ENCODE measurements at regions not wholly inside any gene's neighbourhood (a gene's known extent, or its start where the extent isn't known, plus 50 kb on each side); places are given as distances from the start of the nearest gene placed in this dataset.

GRCh38 chr4:136699905-136700304 lies 832.4 kb downstream of the PCDH18 start:
- ATAC-seq (no peak), DNase-seq (no peak)
- Histone ChIP-seq H3K4me1 (no peaks in the 10 kb centered on the region), H3K4me3 (no peak overlapping the region), H3K27me3 (no peaks in the 10 kb centered on the region), H3K27ac (no peak overlapping the region), H3K9me3 (no peaks in the 10 kb centered on the region), H3K36me3 (no peaks in the 10 kb centered on the region)
- intact Hi-C loops (cut with DNase I): no loop called here
- TF ChIP-seq POLR2A (IDR thresholded peaks at IDR 0.05) (no peak), CTCF (IDR thresholded peaks at IDR 0.05) (no peak)
- 54% methylated on average over 3 of the region's 3 CpGs for WGBS (ENCODE audit: insufficient coverage, low coverage, low lambda C conversion rate, missing lambda C conversion rate)

GRCh38 chr4:136691607-136692006 lies 840.7 kb downstream of the PCDH18 start:
- no peak for DNase-seq
- Histone ChIP-seq H3K27me3 (no peaks in the 10 kb centered on the region), H3K36me3 (no peaks in the 10 kb centered on the region), H3K9me3 (no peaks in the 10 kb centered on the region), H3K4me3 (no peak overlapping the region), H3K27ac (no peak overlapping the region), H3K4me1 (no peaks in the 10 kb centered on the region)
- TF ChIP-seq CTCF (IDR thresholded peaks at IDR 0.05): no peak
- no peak for TF ChIP-seq POLR2A (IDR thresholded peaks at IDR 0.05)
- ATAC-seq: no peak
- intact Hi-C loops (cut with DNase I): no loop called here
- 33% methylated on average over 3 of the region's 3 CpGs for WGBS (ENCODE audit: insufficient coverage, low coverage, low lambda C conversion rate, missing lambda C conversion rate)

DNA sequence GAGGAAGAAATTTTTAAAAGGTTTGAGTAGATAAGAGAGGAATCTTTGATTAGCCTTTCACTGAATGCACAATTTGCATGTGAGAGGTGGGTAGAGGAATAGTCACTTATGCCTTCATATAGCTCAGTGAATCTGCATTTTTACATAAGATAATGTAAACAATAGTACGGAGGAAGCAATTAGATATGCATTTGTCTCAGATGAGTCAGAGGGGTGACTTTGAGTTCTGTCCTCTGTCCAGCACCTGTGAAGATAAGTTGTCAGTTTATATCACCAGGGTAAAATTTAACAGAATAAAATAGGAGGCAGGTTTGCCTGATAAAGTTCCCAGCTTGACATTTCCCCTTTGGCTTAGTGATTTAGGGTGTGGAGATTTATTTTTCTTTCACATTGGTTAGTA lies 841.9 kb downstream of the PCDH18 start:
- TF ChIP-seq CTCF (IDR thresholded peaks at IDR 0.05) (no peak), POLR2A (IDR thresholded peaks at IDR 0.05) (no peak)
- ATAC-seq (no peak), DNase-seq (no peak)
- Histone ChIP-seq H3K4me1 (no peaks in the 10 kb centered on the region), H3K27ac (no peak overlapping the region), H3K4me3 (no peak overlapping the region), H3K9me3 (no peaks in the 10 kb centered on the region), H3K27me3 (no peaks in the 10 kb centered on the region), H3K36me3 (no peaks in the 10 kb centered on the region)
- 35% methylated on average over 1 of the region's 1 CpG for WGBS (ENCODE audit: insufficient coverage, low coverage, low lambda C conversion rate, missing lambda C conversion rate)
- intact Hi-C loops (cut with DNase I): no loop called here

DNA sequence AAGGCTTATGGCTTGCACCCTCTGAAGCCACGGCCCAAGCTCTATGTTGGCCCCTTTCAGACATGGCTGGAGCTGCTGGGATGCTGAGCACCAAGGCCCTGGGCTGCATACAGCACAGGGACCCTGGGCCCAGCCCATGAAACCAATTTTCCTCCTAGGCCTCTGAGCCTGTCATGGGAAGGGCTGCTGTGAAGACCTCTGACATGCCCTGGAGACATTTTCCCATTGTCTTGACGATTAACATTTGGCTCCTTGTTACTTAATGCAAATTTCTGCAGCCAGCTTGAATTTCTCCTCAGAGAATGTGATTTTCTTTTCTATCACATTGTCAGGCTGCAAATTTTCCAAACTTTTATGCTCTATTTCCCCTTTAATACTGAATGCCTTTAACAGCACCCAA lies 844.7 kb downstream of the PCDH18 start:
- H3K4me3 ChIP-seq: no peak overlapping the region
- no peaks in the 10 kb centered on the region for H3K36me3 ChIP-seq
- no peaks in the 10 kb centered on the region for H3K9me3 ChIP-seq
- intact Hi-C loops (cut with DNase I): no loop called here
- no peak overlapping the region for H3K27ac ChIP-seq
- TF ChIP-seq POLR2A (IDR thresholded peaks at IDR 0.05) (no peak), CTCF (IDR thresholded peaks at IDR 0.05) (no peak)
- H3K4me1 ChIP-seq: no peaks in the 10 kb centered on the region
- ATAC-seq: no peak
- no peaks in the 10 kb centered on the region for H3K27me3 ChIP-seq
- WGBS (ENCODE audit: insufficient coverage, low coverage, low lambda C conversion rate, missing lambda C conversion rate): 36% methylated on average over 2 of the region's 2 CpGs
- no peak for DNase-seq

- DNase-seq: no peak
- 62% methylated on average over 3 of the region's 6 CpGs for WGBS (ENCODE audit: insufficient coverage, low coverage, low lambda C conversion rate, missing lambda C conversion rate)
Observed at GRCh38 chr4:136687118-136687517, 845.2 kb downstream of the PCDH18 start.

More at GRCh38 chr4:136687118-136687517, 845.2 kb downstream of the PCDH18 start:
- no peak for ATAC-seq
- TF ChIP-seq CTCF (IDR thresholded peaks at IDR 0.05): no peak
- no peaks in the 10 kb centered on the region for H3K27me3 ChIP-seq
- intact Hi-C loops (cut with DNase I): no loop called here
- no peak overlapping the region for H3K4me3 ChIP-seq
- no peak overlapping the region for H3K27ac ChIP-seq
- no peaks in the 10 kb centered on the region for H3K36me3 ChIP-seq
- no peaks in the 10 kb centered on the region for H3K4me1 ChIP-seq
- no peaks in the 10 kb centered on the region for H3K9me3 ChIP-seq
